ENCODE measurements at regions not wholly inside any gene's neighbourhood (a gene's known extent, or its start where the extent isn't known, plus 50 kb on each side); places are given as distances from the start of the nearest gene placed in this dataset.

GRCh38 chr6:141301779-141302178, 830.9 kb upstream of the GJE1 start:
- TF ChIP-seq CTCF (conservative IDR thresholded peaks at IDR 0.05) (no peak), EZH2 (IDR thresholded peaks at IDR 0.05; ENCODE audit: low read depth) (no peak)

Measured in PC-9 (cell line).